H1 (cell line): ENCODE measurements at regions not wholly inside any gene's neighbourhood (a gene's known extent, or its start where the extent isn't known, plus 50 kb on each side); places are given as distances from the start of the nearest gene placed in this dataset.

Source experiments
- CTCF ChIA-PET: fragments of 300-600 bp; sonication (Branson Sonifier 250); formaldehyde crosslinking; loops from one replicate; lab custom pipeline; 2021; ENCODE audit not compliant: partially characterized antibody; lab: Charles Lee
- POLR2A ChIA-PET: fragments of 300-600 bp; sonication (Branson Sonifier 250); formaldehyde crosslinking; loops from one replicate; lab custom pipeline; 2021; ENCODE audit warnings: inconsistent platforms; ENCODE audit not compliant: partially characterized antibody; lab: Charles Lee
- DNase-seq, 2 experiments: peaks; one replicate each; pipeline versions ENCODE4 v3.0.0 to v3.0.0-alpha.2; 2010 to 2022; ENCODE audit warnings: low spot score in 2 of 2, low read depth in 1 of 2, mixed read lengths in 1 of 2
- FAIRE-seq: peaks from 2 replicates; lab custom pipeline; 2011; peaks lifted over from hg19 to GRCh38; lab: Jason Lieb, UNC
- H2AFZ ChIP-seq: 2 replicates; pipeline ENCODE4 v1.8.1; 2012; ENCODE audit warnings: low read length, inconsistent platforms
- H2AK5ac ChIP-seq: 2 replicates; pipeline ENCODE4 v1.6.1; 2013; ENCODE audit warnings: low read depth, low read length
- H2BK120ac ChIP-seq: replicated peaks from 2 replicates; pipeline ENCODE3; 2013; ENCODE audit warnings: low read depth, low read length, inconsistent platforms
- H2BK12ac ChIP-seq: 2 replicates; pipeline ENCODE4 v1.6.1; 2013; ENCODE audit warnings: low read depth, low read length
- H2BK15ac ChIP-seq: 2 replicates; pipeline ENCODE4 v1.6.1; 2013; ENCODE audit warnings: low read length
- H2BK20ac ChIP-seq: 2 replicates; pipeline ENCODE4 v1.6.1; 2013; ENCODE audit warnings: low read length
- H2BK5ac ChIP-seq: 2 replicates; pipeline ENCODE4 v1.6.1; 2013; ENCODE audit warnings: low read depth, low read length
- H3K14ac ChIP-seq: 2 replicates; pipeline ENCODE4 v1.6.1; 2013; ENCODE audit warnings: inconsistent platforms; ENCODE audit not compliant: insufficient read length
- H3K18ac ChIP-seq: 2 replicates; pipeline ENCODE4 v1.6.1; 2013; ENCODE audit warnings: low read length; ENCODE audit errors: extremely low read depth
- H3K23ac ChIP-seq: 2 replicates; pipeline ENCODE4 v1.6.1; 2013; ENCODE audit warnings: inconsistent platforms; ENCODE audit not compliant: insufficient read length
- H3K23me2 ChIP-seq: 2 replicates; pipeline ENCODE4 v1.6.1; 2013; ENCODE audit warnings: low read depth, low read length
- H3K27ac ChIP-seq: 2 replicates; pipeline ENCODE4 v1.6.1; 2011; ENCODE audit warnings: low read depth, low read length, inconsistent platforms
- H3K27me3 ChIP-seq, 4 experiments: replicated peaks in 1 of 4; 1 replicate in 1 of 4; 2 replicates in 3 of 4; pipeline versions ENCODE4 v1.6.1 to v1.8.1; 2011 to 2013; ENCODE audit warnings: low read length in 3 of 4, mild to moderate bottlenecking in 3 of 4, inconsistent platforms in 2 of 4, mixed read lengths in 2 of 4, moderate library complexity in 1 of 4; ENCODE audit not compliant: control insufficient read depth in 3 of 4, insufficient read depth in 3 of 4; ENCODE audit errors: extremely low read depth in 1 of 4
- H3K36me3 ChIP-seq, 4 experiments: 2 replicates each; pipeline versions ENCODE4 v1.6.1 to v1.8.1; 2011 to 2013; ENCODE audit warnings: mild to moderate bottlenecking in 4 of 4, low read length in 3 of 4, moderate library complexity in 2 of 4, control low read depth in 1 of 4, inconsistent platforms in 1 of 4; ENCODE audit not compliant: insufficient read depth in 4 of 4, control insufficient read depth in 2 of 4
- H3K4ac ChIP-seq: replicated peaks from 2 replicates; pipeline ENCODE3; 2013; ENCODE audit warnings: low read length, low read depth, mixed read lengths, inconsistent platforms; ENCODE audit not compliant: insufficient read length
- H3K4me1 ChIP-seq, 4 experiments: replicated peaks in 1 of 4; 1 replicate in 1 of 4; 2 replicates in 3 of 4; pipeline versions ENCODE4 v1.6.1 to v1.8.1; 2011 to 2013; ENCODE audit warnings: low read length in 3 of 4, inconsistent platforms in 2 of 4, mixed read lengths in 1 of 4; ENCODE audit not compliant: insufficient read depth in 4 of 4, control insufficient read depth in 3 of 4
- H3K4me2 ChIP-seq, 2 experiments: 2 replicates each; pipeline versions ENCODE4 v1.6.1 to v1.8.1; 2011 to 2013; ENCODE audit warnings: low read depth in 2 of 2, low read length in 2 of 2, control low read depth in 1 of 2, inconsistent platforms in 1 of 2, mild to moderate bottlenecking in 1 of 2; ENCODE audit not compliant: insufficient read depth in 1 of 2
- H3K4me3 ChIP-seq, 4 experiments: fragments of 200-600, 300-600 bp in 1 of 4; sonication (generic), shearing (Covaris generic), sonication (Bioruptor Twin) in 1 of 4; 2 replicates each; pipeline versions ENCODE4 v1.5.1 to v1.8.1; 2011 to 2016; ENCODE audit warnings: low read length in 4 of 4, low read depth in 3 of 4, control low read depth in 2 of 4, inconsistent platforms in 2 of 4, mild to moderate bottlenecking in 2 of 4, mixed read lengths in 1 of 4, moderate library complexity in 1 of 4; ENCODE audit not compliant: insufficient read depth in 2 of 4; ENCODE audit errors: extremely low read depth in 1 of 4
- H3K56ac ChIP-seq: replicated peaks from 2 replicates; pipeline ENCODE3; 2013; ENCODE audit warnings: low read depth, mild to moderate bottlenecking, mixed read lengths, low read length, inconsistent platforms; ENCODE audit not compliant: insufficient read length
- H3K79me1 ChIP-seq: 2 replicates; pipeline ENCODE4 v1.6.1; 2013; ENCODE audit warnings: low read depth, low read length, control low read depth
- H3K79me2 ChIP-seq, 2 experiments: 2 replicates each; pipeline versions ENCODE4 v1.6.1 to v1.8.1; 2012 to 2013; ENCODE audit warnings: low read length in 2 of 2, mild to moderate bottlenecking in 2 of 2, inconsistent platforms in 1 of 2; ENCODE audit not compliant: insufficient read depth in 2 of 2, control insufficient read depth in 1 of 2
- H3K9ac ChIP-seq, 4 experiments: replicated peaks in 1 of 4; 1 replicate in 1 of 4; 2 replicates in 3 of 4; pipeline versions ENCODE4 v1.6.1 to v1.8.1; 2011 to 2013; ENCODE audit warnings: low read depth in 3 of 4, low read length in 3 of 4, control low read depth in 2 of 4, mild to moderate bottlenecking in 2 of 4, moderate library complexity in 2 of 4, inconsistent platforms in 1 of 4; ENCODE audit errors: extremely low read depth in 1 of 4
- H3K9me3 ChIP-seq, 2 experiments: 2 replicates each; pipeline versions ENCODE4 v1.6.1 to v1.8.1; 2012 to 2013; ENCODE audit warnings: mild to moderate bottlenecking in 2 of 2, moderate library complexity in 2 of 2, control low read depth in 1 of 2, inconsistent platforms in 1 of 2, low read depth in 1 of 2, low read length in 1 of 2, mixed read lengths in 1 of 2; ENCODE audit not compliant: insufficient read depth in 2 of 2
- H4K20me1 ChIP-seq, 2 experiments: replicated peaks in 1 of 2; 2 replicates each; pipeline versions ENCODE3 to v1.8.1; 2011 to 2013; ENCODE audit warnings: inconsistent platforms in 2 of 2, low read length in 2 of 2, mild to moderate bottlenecking in 1 of 2; ENCODE audit not compliant: insufficient read depth in 2 of 2, control insufficient read depth in 1 of 2
- H4K5ac ChIP-seq: 2 replicates; pipeline ENCODE4 v1.6.1; 2013; ENCODE audit warnings: low read length, low read depth, mixed read lengths, inconsistent platforms; ENCODE audit not compliant: insufficient read length
- H4K8ac ChIP-seq: 2 replicates; pipeline ENCODE4 v1.8.0; 2013; ENCODE audit warnings: mild to moderate bottlenecking, moderate library complexity, low read length, inconsistent platforms; ENCODE audit not compliant: insufficient read depth; ENCODE audit errors: extremely low read depth
- H4K91ac ChIP-seq: replicated peaks from 2 replicates; pipeline ENCODE3; 2013; ENCODE audit warnings: low read length, mixed read lengths, inconsistent platforms; ENCODE audit not compliant: insufficient read length
- ATF3 ChIP-seq: IDR thresholded peaks from 2 replicates; pipeline ENCODE4 v1.6.1; 2011; ENCODE audit warnings: low read depth, mild to moderate bottlenecking, low read length; ENCODE audit not compliant: insufficient read depth
- CTBP2 ChIP-seq: IDR thresholded peaks from 2 replicates; pipeline ENCODE4 v1.7.0; 2011; ENCODE audit warnings: borderline replicate concordance, mild to moderate bottlenecking, moderate library complexity, mixed read lengths, low read length; ENCODE audit not compliant: insufficient read depth, insufficient read length
- JUND ChIP-seq: IDR thresholded peaks from 2 replicates; pipeline ENCODE4 v1.6.1; 2011; ENCODE audit warnings: mild to moderate bottlenecking, improper control_type of control experiment, low read length
- POLR2AphosphoS5 ChIP-seq: IDR thresholded peaks from 2 replicates; pipeline ENCODE4 v1.6.1; 2011; ENCODE audit warnings: low read depth, low read length
- RFX5 ChIP-seq: IDR thresholded peaks from 2 replicates; pipeline ENCODE4 v1.6.1; 2011; ENCODE audit warnings: low read depth, low read length, improper control_type of control experiment, borderline replicate concordance
- SUZ12 ChIP-seq: fragments of 200-600 bp; sonication (generic); IDR thresholded peaks from 2 replicates; pipeline ENCODE4 v1.6.1; 2012; ENCODE audit warnings: mild to moderate bottlenecking, inconsistent platforms, low read length, moderate library complexity, mixed read lengths
- WGBS, 2 experiments: shearing (Covaris generic) in 1 of 2; methylation state at CpG; one replicate each; pipeline versions ENCODE4 v1.1.6 to v1.1.7; 2013 to 2015; ENCODE audit warnings: low lambda C conversion rate in 2 of 2, mixed read lengths in 2 of 2, inconsistent platforms in 1 of 2, low coverage in 1 of 2, missing lambda C conversion rate in 1 of 2; ENCODE audit not compliant: insufficient replicate concordance in 2 of 2, insufficient coverage in 1 of 2, insufficient read length in 1 of 2; ENCODE audit errors: extremely low coverage in 1 of 2, missing lambda C conversion rate in 1 of 2; 5-methylcytosine and 5-hydroxymethylcytosine counted together

- H2AFZ ChIP-seq = 0 out of 2 replicates have a peak overlapping the region, but pooled peaks have one; percentile 45
- no peaks in the 10 kb centered on the region for H3K9me3 ChIP-seq
- no peak overlapping the region for H3K4me3 ChIP-seq
- no peak overlapping the region for H4K5ac ChIP-seq
- H2BK5ac ChIP-seq = no peak overlapping the region
- TF ChIP-seq CTBP2 (no peak), ATF3 (no peak), RFX5 (no peak), JUND (no peak), SUZ12 (no peak), POLR2AphosphoS5 (no peak)
- H3K79me2 ChIP-seq = no peaks in the 10 kb centered on the region
- POLR2A ChIA-PET = no interaction called here
- H2AK5ac ChIP-seq = no peak overlapping the region
- WGBS, 2 experiments = 86% methylated on average over 2 of the region's 2 CpGs; no CpG with 5 or more reads in 1 of the 2 experiments
- no peak overlapping the region for H3K56ac ChIP-seq
- no peak for DNase-seq
- H3K79me1 ChIP-seq = no peaks in the 10 kb centered on the region
- no peak overlapping the region for H3K18ac ChIP-seq
- no peaks in the 10 kb centered on the region for H3K36me3 ChIP-seq
- no peak overlapping the region for H3K14ac ChIP-seq
- no peak overlapping the region for H3K4ac ChIP-seq
- no peaks in the 10 kb centered on the region for H4K20me1 ChIP-seq
- H3K4me1 ChIP-seq = no peaks in the 10 kb centered on the region
- no peak overlapping the region for H4K8ac ChIP-seq
- H3K27me3 ChIP-seq = no peaks in the 10 kb centered on the region
- H2BK15ac ChIP-seq = no peak overlapping the region
- no peak overlapping the region for H2BK12ac ChIP-seq
- H4K91ac ChIP-seq = no peak overlapping the region
- no peak overlapping the region for H2BK20ac ChIP-seq
- no peak overlapping the region for H3K23ac ChIP-seq
- FAIRE-seq = no peak
- H2BK120ac ChIP-seq = no peak overlapping the region
- no peak overlapping the region for H3K27ac ChIP-seq
- no peaks in the 10 kb centered on the region for H3K23me2 ChIP-seq
- no peak overlapping the region for H3K4me2 ChIP-seq
- CTCF ChIA-PET = interaction anchor here (0.8 kb wide), 1 partner anchor 33 kb away, joined by 4 read pairs; no protein-coding TSS in a partner anchor
- H3K9ac ChIP-seq = no peak overlapping the region
Observed at GRCh38 chr1:219692981-219693380, 80.1 kb upstream of the ZC3H11B start.
